ENCODE measurements at regions not wholly inside any gene's neighbourhood (a gene's known extent, or its start where the extent isn't known, plus 50 kb on each side); places are given as distances from the start of the nearest gene placed in this dataset.
A peak's percentile ranks its signal among the peaks of the same experiment; 100 is the strongest.

DNA sequence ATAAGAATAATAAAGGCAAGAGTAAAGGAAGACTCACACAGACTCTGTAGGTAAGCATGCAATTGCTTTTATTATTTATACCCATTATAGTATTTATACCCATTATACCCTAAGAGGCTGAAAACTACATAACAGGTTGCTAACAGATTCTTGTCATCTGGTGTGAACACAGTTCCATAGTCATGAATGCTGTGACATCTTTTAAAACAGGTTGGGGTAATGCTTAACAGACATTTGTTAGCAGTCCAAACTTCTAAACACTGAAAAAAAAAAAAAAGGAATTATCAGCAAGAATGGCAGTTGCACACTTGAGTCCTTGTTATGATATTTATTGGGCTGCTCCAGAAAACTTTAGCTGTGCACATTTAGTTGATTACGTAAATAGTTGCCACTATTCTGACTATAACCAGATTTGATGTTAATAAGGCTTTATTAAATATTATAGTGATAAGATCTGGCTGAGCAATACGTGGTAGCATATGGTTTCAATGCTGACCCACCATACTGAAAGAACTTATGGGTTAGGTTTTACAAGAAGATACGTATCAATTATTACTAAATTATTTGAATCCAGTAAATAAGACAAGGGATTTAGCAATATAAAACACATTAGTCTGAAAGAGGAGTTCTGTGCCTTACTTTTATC is 888.8 kb downstream of the LRRTM4 start:
- no peaks in the 10 kb centered on the region for H3K4me1 ChIP-seq
- H3K27ac ChIP-seq = no peak overlapping the region
- H3K4me3 ChIP-seq (replicated peaks in 1 of 3) = no peak overlapping the region
- 89 to 92% methylated on average over 3 of the region's 3 CpGs for WGBS, 2 donors
- no peaks in the 10 kb centered on the region for H3K27me3 ChIP-seq
- no peak for DNase-seq
- H3K36me3 ChIP-seq = no peaks in the 10 kb centered on the region
- no peaks in the 10 kb centered on the region for H3K9me3 ChIP-seq
- intact Hi-C loops (cut with DNase I) = no loop called here
- TF ChIP-seq POLR2A (IDR thresholded peaks at IDR 0.05) = no peak
- TF ChIP-seq, protein P1, sequence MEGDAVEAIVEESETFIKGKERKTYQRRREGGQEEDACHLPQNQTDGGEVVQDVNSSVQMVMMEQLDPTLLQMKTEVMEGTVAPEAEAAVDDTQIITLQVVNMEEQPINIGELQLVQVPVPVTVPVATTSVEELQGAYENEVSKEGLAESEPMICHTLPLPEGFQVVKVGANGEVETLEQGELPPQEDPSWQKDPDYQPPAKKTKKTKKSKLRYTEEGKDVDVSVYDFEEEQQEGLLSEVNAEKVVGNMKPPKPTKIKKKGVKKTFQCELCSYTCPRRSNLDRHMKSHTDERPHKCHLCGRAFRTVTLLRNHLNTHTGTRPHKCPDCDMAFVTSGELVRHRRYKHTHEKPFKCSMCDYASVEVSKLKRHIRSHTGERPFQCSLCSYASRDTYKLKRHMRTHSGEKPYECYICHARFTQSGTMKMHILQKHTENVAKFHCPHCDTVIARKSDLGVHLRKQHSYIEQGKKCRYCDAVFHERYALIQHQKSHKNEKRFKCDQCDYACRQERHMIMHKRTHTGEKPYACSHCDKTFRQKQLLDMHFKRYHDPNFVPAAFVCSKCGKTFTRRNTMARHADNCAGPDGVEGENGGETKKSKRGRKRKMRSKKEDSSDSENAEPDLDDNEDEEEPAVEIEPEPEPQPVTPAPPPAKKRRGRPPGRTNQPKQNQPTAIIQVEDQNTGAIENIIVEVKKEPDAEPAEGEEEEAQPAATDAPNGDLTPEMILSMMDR (IDR thresholded peaks at IDR 0.05) = no peak

DNA sequence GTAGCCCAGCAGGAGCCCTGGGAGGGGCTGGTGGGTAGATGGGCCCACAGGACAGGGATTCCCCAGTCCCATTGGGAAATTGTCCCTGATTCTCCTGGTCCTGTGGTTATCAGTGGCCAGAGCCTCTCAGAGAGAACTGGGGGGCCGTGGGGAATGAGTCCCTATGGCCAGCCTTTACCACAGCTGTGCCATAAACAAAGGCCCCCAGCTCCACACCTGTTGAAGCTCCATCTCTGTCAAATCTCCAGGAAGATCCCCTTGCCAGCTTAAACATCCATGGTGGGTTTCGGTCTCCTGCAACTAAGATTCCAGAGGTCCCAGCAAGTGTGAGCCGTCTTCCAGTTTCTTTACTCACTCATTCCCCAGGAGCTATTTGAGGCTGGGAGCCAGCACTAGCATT is 897.1 kb downstream of the LRRTM4 start:
- TF ChIP-seq POLR2A (IDR thresholded peaks at IDR 0.05) = no peak
- Histone ChIP-seq H3K27me3 (no peaks in the 10 kb centered on the region), H3K4me1 (no peaks in the 10 kb centered on the region), H3K27ac (no peak overlapping the region), H3K4me3 (replicated peaks in 1 of 3) (no peak overlapping the region), H3K9me3 (no peaks in the 10 kb centered on the region), H3K36me3 (no peaks in the 10 kb centered on the region)
- 76 to 77% methylated on average over 3 of the region's 3 CpGs for WGBS, 2 donors
- no peak for DNase-seq
- intact Hi-C loops (cut with DNase I) = no loop called here

DNA sequence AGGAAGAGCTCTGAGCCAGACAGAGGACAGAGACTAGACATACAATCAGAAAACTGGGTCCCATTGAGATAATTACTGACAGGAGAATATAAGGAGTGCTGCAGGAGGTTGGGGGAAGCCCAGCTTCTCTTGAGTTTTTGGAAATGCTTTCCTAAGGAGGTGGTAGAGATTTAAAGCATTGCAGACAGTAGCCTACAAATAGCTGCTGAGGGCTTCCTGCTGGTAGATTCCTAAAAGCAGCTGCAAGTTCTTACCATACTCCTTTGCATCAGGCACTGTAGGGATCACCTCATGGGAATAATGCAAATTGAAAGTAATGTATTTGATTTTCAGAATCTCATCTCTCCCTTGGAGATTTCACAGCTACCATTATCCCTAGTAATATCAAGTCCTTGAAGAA is 902.6 kb upstream of the GCFC2 start:
- no peaks in the 10 kb centered on the region for H3K9me3 ChIP-seq
- no peak overlapping the region for H3K4me3 ChIP-seq (replicated peaks in 1 of 3)
- H3K4me1 ChIP-seq = no peaks in the 10 kb centered on the region
- no peak for DNase-seq
- H3K36me3 ChIP-seq = no peaks in the 10 kb centered on the region
- TF ChIP-seq POLR2A (IDR thresholded peaks at IDR 0.05) = no peak
- H3K27ac ChIP-seq = no peak overlapping the region
- H3K27me3 ChIP-seq = no peaks in the 10 kb centered on the region
- intact Hi-C loops (cut with DNase I) = no loop called here

DNA sequence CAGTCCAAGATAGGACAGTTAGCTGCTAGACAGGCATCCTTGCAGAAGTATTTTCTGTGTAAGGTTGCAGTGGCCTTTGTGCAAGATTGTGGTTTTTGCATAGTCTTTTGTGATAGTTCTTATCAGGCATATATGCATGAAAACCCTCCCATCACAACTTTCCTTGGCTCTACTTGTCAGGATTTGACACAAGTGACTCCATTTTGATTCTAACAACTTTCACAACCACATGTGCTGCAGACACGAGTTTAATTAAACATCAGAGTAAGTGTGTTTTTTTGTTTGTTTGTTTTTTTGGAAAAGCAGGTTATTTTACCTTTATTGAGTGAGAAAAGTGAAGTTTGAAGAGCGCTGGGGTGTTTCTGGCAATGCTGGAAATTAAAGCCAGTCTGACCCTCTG is 902.0 kb upstream of the GCFC2 start:
- WGBS, 2 donors = 50 to 63% methylated on average over 2 of the region's 2 CpGs
- TF ChIP-seq POLR2A (IDR thresholded peaks at IDR 0.05) = no peak
- TF ChIP-seq, protein P1 (IDR thresholded peaks at IDR 0.05) = no peak
- intact Hi-C loops (cut with DNase I) = no loop called here

DNA sequence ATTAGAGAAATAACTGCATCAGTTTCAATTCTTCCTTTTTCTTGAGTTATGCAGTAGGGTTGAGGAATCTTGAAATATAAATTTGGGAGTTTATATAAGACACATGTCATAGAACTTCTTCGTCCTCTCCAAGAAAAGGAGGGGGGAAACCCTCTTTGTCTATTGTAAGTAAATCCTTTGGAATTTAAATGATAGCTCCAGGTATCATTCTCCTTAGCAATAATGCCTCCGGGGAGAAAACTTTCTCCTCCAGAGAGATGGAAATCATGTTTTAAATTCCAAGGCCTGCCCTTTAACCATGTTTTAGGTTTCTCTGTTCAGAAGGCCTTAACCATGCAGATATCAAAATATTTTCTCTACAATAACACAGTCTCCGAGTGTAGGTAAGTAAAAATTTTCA is 899.7 kb upstream of the GCFC2 start:
- 67 to 69% methylated on average over 3 of the region's 3 CpGs for WGBS, 2 donors
- H3K36me3 ChIP-seq = no peaks in the 10 kb centered on the region
- DNase-seq = no peak
- H3K9me3 ChIP-seq = no peaks in the 10 kb centered on the region
- H3K4me1 ChIP-seq = no peaks in the 10 kb centered on the region
- no peak overlapping the region for H3K4me3 ChIP-seq (replicated peaks in 1 of 3)
- TF ChIP-seq, protein P1 (IDR thresholded peaks at IDR 0.05) = no peak
- TF ChIP-seq POLR2A (IDR thresholded peaks at IDR 0.05) = no peak
- intact Hi-C loops (cut with DNase I) = no loop called here
- H3K27ac ChIP-seq = no peak overlapping the region
- no peaks in the 10 kb centered on the region for H3K27me3 ChIP-seq

More for the DNA sequence above, 902.0 kb upstream of the GCFC2 start:
- no peak for DNase-seq
- no peak overlapping the region for H3K27ac ChIP-seq
- H3K36me3 ChIP-seq = no peaks in the 10 kb centered on the region
- no peak overlapping the region for H3K4me3 ChIP-seq (replicated peaks in 1 of 3)
- H3K4me1 ChIP-seq = no peaks in the 10 kb centered on the region
- no peaks in the 10 kb centered on the region for H3K9me3 ChIP-seq
- no peaks in the 10 kb centered on the region for H3K27me3 ChIP-seq

DNA sequence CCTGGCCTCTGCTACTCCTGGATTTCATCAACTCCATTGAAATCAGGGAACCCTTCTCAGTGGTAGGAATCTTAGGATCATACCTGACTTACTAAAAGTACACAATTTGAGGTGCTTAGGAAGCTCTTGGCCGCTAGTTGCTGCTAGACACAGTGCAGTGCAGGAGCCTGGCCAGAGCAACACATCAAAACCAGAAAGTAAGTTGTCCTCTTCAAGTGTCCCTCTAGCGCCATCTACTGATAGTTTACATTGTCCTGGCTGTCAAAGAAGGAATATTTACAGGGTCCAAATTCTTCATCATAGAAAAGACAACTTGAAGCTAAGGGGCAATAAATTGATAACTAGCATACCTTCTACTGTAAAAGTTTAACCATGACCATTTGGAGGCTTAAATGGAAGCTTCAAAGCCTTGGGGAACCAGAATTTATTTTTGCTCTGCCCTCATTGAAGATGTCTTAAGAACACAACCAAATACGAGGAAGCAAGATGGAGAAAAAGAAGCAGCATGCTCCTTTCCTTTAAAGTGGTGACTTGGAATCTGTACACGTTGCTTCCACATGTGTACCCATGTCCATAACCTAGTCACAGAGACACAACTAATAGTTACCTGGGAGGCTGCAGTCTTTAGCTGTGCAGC is 889.1 kb upstream of the GCFC2 start:
- H3K27ac ChIP-seq = no peak overlapping the region
- intact Hi-C loops (cut with DNase I) = loop anchor here (10.0 kb wide), 1 partner anchor 815 kb away; no protein-coding TSS in a partner anchor
- no peaks in the 10 kb centered on the region for H3K4me1 ChIP-seq
- H3K27me3 ChIP-seq = no peaks in the 10 kb centered on the region
- no peak overlapping the region for H3K4me3 ChIP-seq (replicated peaks in 1 of 3)
- WGBS, 2 donors = 8 to 11% methylated on average over 4 of the region's 4 CpGs
- TF ChIP-seq, protein P1 (IDR thresholded peaks at IDR 0.05) = peak; percentile 29 to 70 (median 48)
- TF ChIP-seq POLR2A (IDR thresholded peaks at IDR 0.05) = no peak
- DNase-seq = peak; percentile 54 to 64
- no peaks in the 10 kb centered on the region for H3K36me3 ChIP-seq
- no peaks in the 10 kb centered on the region for H3K9me3 ChIP-seq
